ENCODE measurements at regions not wholly inside any gene's neighbourhood (a gene's known extent, or its start where the extent isn't known, plus 50 kb on each side); places are given as distances from the start of the nearest gene placed in this dataset.

GRCh38 chr15:91765660-91766059 is 87.8 kb upstream of the SLCO3A1 start:
- Mint-ChIP-seq H3K9me3 (no peaks in the 10 kb centered on the region), H3K36me3 (ENCODE audit: low read depth) (no peaks in the 10 kb centered on the region), H3K4me1 (no peaks in the 10 kb centered on the region), H3K27me3 (peaks cover 14% of the 10 kb centered on the region), H3K4me3 (no peak overlapping the region), H3K27ac (no peak overlapping the region)
- ChIA-PET CTCF (no interaction called here), POLR2A (no interaction called here)
- DNase-seq: no peak

GRCh38 chr15:91769476-91769875 is 84.0 kb upstream of the SLCO3A1 start:
- Mint-ChIP-seq H3K4me3 (no peak overlapping the region), H3K27ac (no peak overlapping the region), H3K27me3 (peaks cover 16% of the 10 kb centered on the region), H3K9me3 (no peaks in the 10 kb centered on the region), H3K36me3 (ENCODE audit: low read depth) (no peaks in the 10 kb centered on the region), H3K4me1 (no peaks in the 10 kb centered on the region)
- ChIA-PET POLR2A (no interaction called here), CTCF (no interaction called here)
- DNase-seq: no peak

GRCh38 chr15:91769894-91770293 is 83.6 kb upstream of the SLCO3A1 start:
- ChIA-PET POLR2A (no interaction called here), CTCF (no interaction called here)
- H3K9me3 Mint-ChIP-seq: no peaks in the 10 kb centered on the region
- H3K4me1 Mint-ChIP-seq: no peaks in the 10 kb centered on the region
- no peak for DNase-seq
- H3K36me3 Mint-ChIP-seq (ENCODE audit: low read depth): no peaks in the 10 kb centered on the region
- no peak overlapping the region for H3K4me3 Mint-ChIP-seq
- peaks cover 16% of the 10 kb centered on the region for H3K27me3 Mint-ChIP-seq
- no peak overlapping the region for H3K27ac Mint-ChIP-seq

- Mint-ChIP-seq H3K27ac (no peak overlapping the region), H3K9me3 (no peaks in the 10 kb centered on the region), H3K27me3 (peaks cover 12% of the 10 kb centered on the region), H3K4me3 (no peak overlapping the region), H3K36me3 (ENCODE audit: low read depth) (no peaks in the 10 kb centered on the region), H3K4me1 (no peaks in the 10 kb centered on the region)
- DNase-seq: no peak
- POLR2A ChIA-PET: no interaction called here
- CTCF ChIA-PET: no interaction called here
Observed at GRCh38 chr15:91776104-91776503, 77.4 kb upstream of the SLCO3A1 start.

- no peaks in the 10 kb centered on the region for H3K4me1 Mint-ChIP-seq
- H3K27me3 Mint-ChIP-seq: peaks cover 23% of the 10 kb centered on the region
- ChIA-PET POLR2A (no interaction called here), CTCF (no interaction called here)
- no peaks in the 10 kb centered on the region for H3K9me3 Mint-ChIP-seq
- no peak overlapping the region for H3K27ac Mint-ChIP-seq
- no peak for DNase-seq
- no peak overlapping the region for H3K4me3 Mint-ChIP-seq
- no peaks in the 10 kb centered on the region for H3K36me3 Mint-ChIP-seq (ENCODE audit: low read depth)
Observed at GRCh38 chr15:91779960-91780359, 73.5 kb upstream of the SLCO3A1 start.

- ChIA-PET CTCF (no interaction called here), POLR2A (no interaction called here)
- no peak for DNase-seq
- H3K4me1 Mint-ChIP-seq: no peaks in the 10 kb centered on the region
- H3K36me3 Mint-ChIP-seq (ENCODE audit: low read depth): no peaks in the 10 kb centered on the region
- no peaks in the 10 kb centered on the region for H3K9me3 Mint-ChIP-seq
- H3K27me3 Mint-ChIP-seq: peaks cover 23% of the 10 kb centered on the region
- no peak overlapping the region for H3K27ac Mint-ChIP-seq
- H3K4me3 Mint-ChIP-seq: no peak overlapping the region
Observed at GRCh38 chr15:91780387-91780786, 73.1 kb upstream of the SLCO3A1 start.

- Mint-ChIP-seq H3K27ac (no peak overlapping the region), H3K4me3 (no peak overlapping the region), H3K36me3 (ENCODE audit: low read depth) (no peaks in the 10 kb centered on the region), H3K9me3 (no peaks in the 10 kb centered on the region), H3K27me3 (peaks cover 21% of the 10 kb centered on the region), H3K4me1 (no peaks in the 10 kb centered on the region)
- no peak for DNase-seq
- POLR2A ChIA-PET: no interaction called here
- CTCF ChIA-PET: no interaction called here
Observed at GRCh38 chr15:91782221-91782620, 71.3 kb upstream of the SLCO3A1 start.

- Mint-ChIP-seq H3K9me3 (no peaks in the 10 kb centered on the region), H3K4me3 (no peak overlapping the region), H3K36me3 (ENCODE audit: low read depth) (no peaks in the 10 kb centered on the region), H3K27me3 (peaks cover 16% of the 10 kb centered on the region), H3K4me1 (no peaks in the 10 kb centered on the region), H3K27ac (no peak overlapping the region)
- DNase-seq: no peak
- ChIA-PET CTCF (no interaction called here), POLR2A (no interaction called here)
Observed at GRCh38 chr15:91783008-91783407, 70.5 kb upstream of the SLCO3A1 start.

- Mint-ChIP-seq H3K4me3 (no peak overlapping the region), H3K36me3 (ENCODE audit: low read depth) (no peaks in the 10 kb centered on the region), H3K9me3 (no peaks in the 10 kb centered on the region), H3K27me3 (peaks cover 17% of the 10 kb centered on the region), H3K27ac (no peak overlapping the region), H3K4me1 (no peaks in the 10 kb centered on the region)
- POLR2A ChIA-PET: no interaction called here
- CTCF ChIA-PET: no interaction called here
- no peak for DNase-seq
Observed at GRCh38 chr15:91783451-91783850, 70.1 kb upstream of the SLCO3A1 start.

- no peaks in the 10 kb centered on the region for H3K4me1 Mint-ChIP-seq
- H3K4me3 Mint-ChIP-seq: no peak overlapping the region
- no peak overlapping the region for H3K27ac Mint-ChIP-seq
- H3K36me3 Mint-ChIP-seq (ENCODE audit: low read depth): no peaks in the 10 kb centered on the region
- POLR2A ChIA-PET: no interaction called here
- H3K9me3 Mint-ChIP-seq: no peaks in the 10 kb centered on the region
- CTCF ChIA-PET: no interaction called here
- peaks cover 17% of the 10 kb centered on the region for H3K27me3 Mint-ChIP-seq
- DNase-seq: no peak
Observed at GRCh38 chr15:91784973-91785709, 68.4 kb upstream of the SLCO3A1 start.

- DNase-seq: no peak
- ChIA-PET CTCF (interaction anchor here (0.5 kb wide), 1 partner anchor 850 kb away, joined by 4 read pairs; no protein-coding TSS in a partner anchor), POLR2A (no interaction called here)
- no peak overlapping the region for H3K4me3 Mint-ChIP-seq
- no peaks in the 10 kb centered on the region for H3K4me1 Mint-ChIP-seq
- no peaks in the 10 kb centered on the region for H3K36me3 Mint-ChIP-seq (ENCODE audit: low read depth)
- H3K9me3 Mint-ChIP-seq: no peaks in the 10 kb centered on the region
- H3K27ac Mint-ChIP-seq: no peak overlapping the region
- peaks cover 10% of the 10 kb centered on the region for H3K27me3 Mint-ChIP-seq
Observed at GRCh38 chr15:91787198-91787597, 66.3 kb upstream of the SLCO3A1 start.

- Mint-ChIP-seq H3K9me3 (no peaks in the 10 kb centered on the region), H3K27ac (no peak overlapping the region), H3K36me3 (ENCODE audit: low read depth) (no peaks in the 10 kb centered on the region), H3K4me1 (no peaks in the 10 kb centered on the region), H3K27me3 (peaks cover 3% of the 10 kb centered on the region), H3K4me3 (no peak overlapping the region)
- DNase-seq: no peak
- ChIA-PET POLR2A (no interaction called here), CTCF (no interaction called here)
Observed at GRCh38 chr15:91789136-91789535, 64.4 kb upstream of the SLCO3A1 start.

- Mint-ChIP-seq H3K4me1 (no peaks in the 10 kb centered on the region), H3K36me3 (ENCODE audit: low read depth) (no peaks in the 10 kb centered on the region), H3K9me3 (no peaks in the 10 kb centered on the region), H3K4me3 (no peak overlapping the region), H3K27ac (no peak overlapping the region), H3K27me3 (peaks cover 3% of the 10 kb centered on the region)
- CTCF ChIA-PET: no interaction called here
- POLR2A ChIA-PET: no interaction called here
- DNase-seq: no peak
Observed at GRCh38 chr15:91790836-91791235, 62.7 kb upstream of the SLCO3A1 start.

GRCh38 chr15:91793771-91794170 is 59.7 kb upstream of the SLCO3A1 start:
- peaks cover 2% of the 10 kb centered on the region for H3K27me3 Mint-ChIP-seq
- no peak overlapping the region for H3K4me3 Mint-ChIP-seq
- H3K36me3 Mint-ChIP-seq (ENCODE audit: low read depth): no peaks in the 10 kb centered on the region
- CTCF ChIA-PET: no interaction called here
- no peak overlapping the region for H3K27ac Mint-ChIP-seq
- no peaks in the 10 kb centered on the region for H3K4me1 Mint-ChIP-seq
- H3K9me3 Mint-ChIP-seq: no peaks in the 10 kb centered on the region
- POLR2A ChIA-PET: no interaction called here
- no peak for DNase-seq

Data from activated CD4-positive, alpha-beta memory T cell treated with anti-CD3 and anti-CD28 coated beads, Interleukin-2, amount 10 ng/mL, durations not matched to agents 7 days and 5 days (primary cell).